GM19467 (cell line): ENCODE measurements at regions not wholly inside any gene's neighbourhood (a gene's known extent, or its start where the extent isn't known, plus 50 kb on each side); places are given as distances from the start of the nearest gene placed in this dataset.
"Not testable (repeated sequence)": the region's sequence is repeated elsewhere in the genome, so short reads cannot be mapped to it uniquely, and the experiment has no call there.

ENCODE experiments used
- ATAC-seq: cut with Tn5 transposase; IDR thresholded peaks from one replicate; pipeline ENCODE4 v1.9.1; 2021; ENCODE audit warnings: mild to moderate bottlenecking, moderate library complexity; ENCODE audit not compliant: unreplicated experiment

DNA sequence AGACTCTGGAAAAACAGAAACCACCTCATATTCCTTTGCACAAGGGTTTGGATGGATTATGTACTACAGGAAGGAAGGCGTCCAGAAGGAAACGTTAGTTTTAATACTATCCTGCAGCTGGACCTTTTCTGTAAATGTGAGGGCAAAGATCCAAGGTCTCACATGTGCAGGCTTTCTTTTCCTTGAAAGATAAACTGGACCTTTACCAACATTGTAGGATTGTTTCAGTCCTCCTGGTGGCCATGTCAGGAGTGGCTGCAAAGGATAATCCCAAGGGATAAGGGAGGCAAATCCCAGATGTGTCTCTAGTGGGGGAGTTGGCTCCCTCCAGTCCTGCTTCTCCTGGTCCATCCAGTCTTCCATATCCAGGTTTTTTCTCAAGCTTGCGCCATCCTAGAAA is 397.5 kb downstream of the HTR1A start:
- ATAC-seq: no peak

- no peak for ATAC-seq
These were observed 399.0 kb downstream of the HTR1A start for GRCh38 chr5:63563008-63563917.

GRCh38 chr5:63555874-63556273 is 406.4 kb downstream of the HTR1A start:
- no peak for ATAC-seq

DNA sequence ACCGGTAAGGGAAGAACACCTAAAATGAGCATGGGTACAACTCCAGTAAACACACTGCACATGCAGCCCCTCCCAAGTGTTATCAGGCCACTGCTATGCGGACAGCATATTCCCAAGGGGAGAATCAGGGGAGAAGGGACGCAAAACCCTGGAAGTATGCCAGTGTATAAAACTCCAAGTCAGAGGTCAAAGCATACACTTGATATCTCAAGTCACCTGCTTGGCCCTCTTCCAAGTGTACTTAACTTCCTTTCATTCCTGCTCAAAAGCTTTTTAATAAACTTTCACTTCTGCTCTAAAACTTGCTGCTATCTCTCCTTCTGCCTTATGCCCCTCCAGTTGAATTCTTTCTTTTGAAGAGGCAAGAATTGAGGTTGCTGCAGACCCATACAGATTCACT is 408.1 kb downstream of the HTR1A start:
- no peak for ATAC-seq

- no peak for ATAC-seq
These were observed 409.2 kb downstream of the HTR1A start for GRCh38 chr5:63553073-63553472.

DNA sequence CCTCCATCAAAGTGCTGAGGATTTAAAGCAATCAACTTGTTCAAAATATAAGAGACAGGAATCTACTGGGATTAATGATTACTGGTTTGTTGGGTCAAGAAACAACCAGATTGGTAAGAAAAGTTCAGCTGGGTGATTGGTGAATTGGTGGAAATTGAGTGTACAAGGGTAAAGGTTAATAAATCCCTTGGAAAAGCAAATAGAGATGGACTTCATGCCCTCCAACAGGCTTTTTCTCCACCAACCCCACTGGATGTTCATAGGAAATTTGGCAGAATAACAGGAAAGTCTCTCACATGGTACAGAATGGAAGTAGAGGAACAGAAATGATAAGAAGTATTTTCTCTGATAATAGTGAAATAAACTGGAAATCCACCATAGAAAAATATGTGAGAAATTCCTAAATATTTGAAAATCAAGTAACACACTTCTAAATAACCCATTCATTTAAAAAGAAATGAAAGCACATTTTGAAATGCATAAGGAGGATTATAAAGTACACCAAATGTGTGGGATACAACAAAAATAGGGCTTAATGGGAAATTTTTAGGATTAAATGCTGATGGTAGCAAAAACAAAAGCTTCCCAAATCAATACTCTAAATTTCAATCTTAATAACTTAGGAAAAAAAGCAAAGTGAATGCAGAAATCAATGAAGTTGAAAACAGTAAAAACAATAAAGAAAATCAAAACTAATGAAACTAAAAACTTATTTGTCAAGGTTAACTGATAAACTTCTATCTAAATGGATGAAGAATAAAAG is 426.2 kb downstream of the HTR1A start:
- ATAC-seq: no peak

DNA sequence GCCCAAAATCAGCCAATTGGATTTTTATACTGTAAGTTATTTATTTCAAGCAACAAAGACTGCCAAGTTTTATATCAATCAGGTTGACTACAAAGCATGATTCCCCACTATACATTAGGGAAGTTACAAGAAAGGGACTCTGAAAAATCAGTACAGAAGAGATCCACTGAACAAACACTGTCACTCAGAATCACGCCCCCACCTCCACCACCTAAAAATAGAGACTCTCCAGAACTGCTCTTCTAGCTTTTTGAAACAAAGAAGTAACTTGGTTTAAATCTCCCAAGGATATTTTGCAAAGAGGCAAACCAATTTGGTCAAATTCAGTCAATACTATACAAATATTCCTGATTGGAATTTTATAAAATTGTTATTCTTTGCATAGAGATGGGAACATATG is 438.0 kb downstream of the HTR1A start:
- ATAC-seq: no peak

DNA sequence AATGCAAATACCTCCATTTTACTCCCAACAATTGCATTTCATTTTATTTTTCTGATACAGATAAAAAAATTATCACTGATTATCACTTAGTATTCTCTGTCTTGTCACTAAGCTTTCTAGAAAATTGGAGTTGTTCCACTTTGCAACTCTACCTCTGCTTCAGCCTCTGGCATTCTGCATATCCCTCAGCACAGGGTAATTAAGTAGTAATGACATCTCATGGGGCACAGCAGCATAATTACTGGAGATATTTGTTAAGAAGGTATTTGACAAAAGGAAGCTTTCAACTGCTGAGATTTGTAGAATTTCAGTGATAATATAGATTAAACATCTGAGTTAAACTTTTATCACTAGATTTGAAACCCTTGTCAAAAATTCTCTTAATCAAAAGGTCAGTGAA is 446.2 kb downstream of the HTR1A start:
- no peak for ATAC-seq

DNA sequence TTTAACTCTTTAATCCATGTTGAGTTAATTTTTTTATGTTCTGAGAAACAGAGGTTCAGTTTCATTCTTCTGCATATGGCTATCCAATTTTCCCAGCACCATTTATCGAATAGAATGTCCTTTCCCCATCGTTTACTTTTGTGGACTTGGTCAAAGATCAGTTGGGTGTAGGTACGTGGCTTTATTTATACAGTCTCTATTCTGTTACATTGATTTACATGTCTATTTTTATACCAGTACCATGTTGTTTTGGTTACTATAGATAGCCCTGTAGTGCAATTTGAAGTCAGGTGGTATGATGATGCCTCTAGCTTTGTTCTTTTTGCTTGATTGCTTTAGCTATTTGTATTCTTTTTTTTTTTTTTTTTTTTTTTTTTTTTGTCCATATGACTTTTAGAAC is 462.0 kb downstream of the HTR1A start:
- no peak for ATAC-seq

- no peak for ATAC-seq
These were observed 467.0 kb downstream of the HTR1A start for GRCh38 chr5:63495225-63495624.

DNA sequence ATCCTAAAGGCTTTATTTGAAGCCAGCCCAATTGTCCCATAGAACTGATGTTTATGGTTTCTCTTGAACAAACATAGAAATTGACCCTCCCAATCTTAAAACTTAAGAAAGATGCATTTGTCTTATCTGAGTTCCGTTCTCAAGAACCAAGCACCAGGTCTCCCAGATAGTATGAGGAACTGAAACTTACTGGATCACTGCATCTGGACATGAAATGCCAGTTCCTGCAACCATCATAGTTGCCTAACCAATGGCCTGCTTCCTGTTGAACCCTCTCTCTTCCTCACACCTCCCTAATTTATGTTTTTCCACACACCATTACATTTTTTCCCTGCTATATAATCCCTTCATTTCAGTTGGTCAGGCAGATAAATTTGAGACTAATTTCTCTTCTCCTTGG is 478.9 kb downstream of the HTR1A start:
- no peak for ATAC-seq

GRCh38 chr5:63473335-63473967 is 488.8 kb downstream of the HTR1A start:
- ATAC-seq: no peak

DNA sequence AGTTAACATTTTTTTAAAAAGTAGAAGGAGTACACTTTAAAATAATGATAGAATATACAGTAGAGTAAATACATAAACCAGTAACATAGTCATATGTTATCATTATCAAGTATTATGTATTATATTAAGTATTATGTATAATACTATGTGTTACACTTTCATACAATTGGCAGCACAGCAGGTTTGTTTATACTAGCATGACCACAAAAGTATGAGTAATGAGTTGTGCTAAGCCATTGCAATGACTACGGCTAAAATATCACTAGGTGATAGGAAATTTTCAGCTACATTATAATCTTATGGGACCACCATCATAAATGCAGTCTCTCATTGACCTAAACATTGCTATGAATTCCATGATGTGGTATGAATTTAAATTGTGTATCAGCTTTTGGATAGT is 506.0 kb downstream of the HTR1A start:
- no peak for ATAC-seq

DNA sequence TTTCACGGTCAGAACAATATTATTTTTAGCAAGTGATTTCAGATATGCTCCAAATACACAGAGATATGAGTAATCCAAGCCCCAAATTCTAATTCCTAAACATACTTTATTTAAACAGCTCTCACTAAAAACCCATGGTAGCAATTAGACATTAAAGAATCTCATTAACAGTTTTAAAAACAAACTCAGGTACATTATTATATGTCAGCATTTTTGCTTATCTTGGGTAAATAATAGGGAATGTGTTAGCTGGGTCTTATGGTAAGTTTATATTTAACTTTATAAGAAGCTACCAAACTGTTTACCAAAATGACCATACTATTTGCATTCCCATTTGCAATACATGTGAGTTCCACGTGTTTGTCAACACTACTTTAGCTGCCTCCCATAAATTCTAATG is 511.1 kb downstream of the HTR1A start:
- no peak for ATAC-seq

DNA sequence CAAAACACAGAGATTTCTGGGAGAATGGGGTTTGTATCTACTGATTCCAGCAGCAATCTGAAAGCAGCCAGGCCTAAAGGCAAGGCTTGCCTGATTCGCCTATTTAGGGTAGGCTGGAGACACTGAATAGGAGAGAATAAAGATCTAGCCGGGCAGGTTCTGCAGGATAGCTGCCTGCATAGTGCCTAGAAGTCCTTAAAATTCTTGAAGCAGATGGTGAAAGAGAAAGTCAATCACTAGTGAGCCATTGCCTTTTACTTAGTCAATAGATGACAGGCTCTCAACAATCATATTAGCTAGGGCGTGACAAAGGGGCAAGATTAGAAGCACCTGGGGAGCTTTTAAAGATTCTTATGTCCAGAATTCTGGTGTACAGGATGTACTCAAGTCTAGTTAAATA is 522.7 kb downstream of the HTR1A start:
- ATAC-seq: no peak

DNA sequence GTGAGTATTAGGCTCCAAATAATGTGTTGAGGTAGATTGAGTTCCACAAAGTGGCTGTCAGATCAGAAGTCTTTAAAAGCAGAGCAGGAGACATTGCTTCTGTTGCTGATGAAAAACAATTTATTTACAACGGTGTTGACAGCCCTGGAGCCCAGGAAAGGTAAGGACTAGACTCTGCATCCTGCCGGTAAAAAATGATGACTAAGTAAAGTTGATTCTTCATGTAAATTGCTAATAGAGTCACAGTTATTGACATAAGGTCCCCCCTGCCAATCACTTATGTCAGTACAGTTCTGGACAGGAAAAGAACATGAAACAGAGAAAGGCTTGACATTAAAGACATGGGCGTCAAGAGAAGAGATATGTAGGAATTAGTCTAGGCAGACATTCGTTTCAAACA is 552.5 kb downstream of the HTR1A start:
- no peak for ATAC-seq

DNA sequence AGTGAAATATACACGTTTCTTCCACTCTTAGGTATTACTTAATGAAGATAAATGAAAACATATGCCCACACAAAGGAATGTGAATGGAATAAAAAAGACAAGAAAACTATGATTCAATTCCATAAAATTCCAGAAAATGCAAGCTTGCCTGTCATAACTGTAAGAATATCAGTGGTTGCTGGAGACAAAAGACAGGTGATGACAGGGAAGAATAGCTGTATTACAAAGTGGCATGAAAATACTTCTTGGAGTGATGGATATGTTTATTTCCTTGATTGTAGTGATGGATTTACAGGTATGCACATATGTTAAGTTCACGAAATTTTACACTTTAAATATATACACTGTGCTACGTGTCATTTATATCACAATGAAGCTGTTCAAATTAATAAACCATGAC is 553.3 kb downstream of the HTR1A start:
- ATAC-seq: no peak

- peak; percentile 80 for ATAC-seq
These were observed 560.7 kb downstream of the HTR1A start for GRCh38 chr5:63401436-63402046.

GRCh38 chr5:63400079-63400478 is 562.2 kb downstream of the HTR1A start:
- ATAC-seq: no peak

GRCh38 chr5:63398346-63398745 is 563.9 kb downstream of the HTR1A start:
- ATAC-seq: no peak

DNA sequence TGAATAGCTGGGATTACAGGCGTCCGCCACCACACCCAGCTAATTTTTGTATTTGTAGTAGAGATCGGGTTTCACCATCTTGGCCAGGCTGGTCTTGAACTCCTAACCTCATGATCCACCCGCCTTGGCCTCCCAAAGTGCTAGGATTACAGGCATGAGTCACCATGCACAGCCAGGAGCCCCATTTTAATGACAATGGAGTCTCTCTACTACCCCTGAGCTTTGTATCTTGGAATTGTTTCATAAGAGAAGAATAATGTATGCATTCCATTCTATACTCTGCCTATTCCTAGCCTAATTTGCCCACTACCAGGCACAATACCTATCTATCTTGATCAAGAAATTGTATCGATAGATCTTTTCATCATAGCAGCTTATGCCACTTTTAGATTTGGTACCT is 574.1 kb downstream of the HTR1A start:
- ATAC-seq: not testable (repeated sequence)
